HUES64 (cell line): ENCODE measurements at regions not wholly inside any gene's neighbourhood (a gene's known extent, or its start where the extent isn't known, plus 50 kb on each side); places are given as distances from the start of the nearest gene placed in this dataset.
A peak's percentile ranks its signal among the peaks of the same experiment; 100 is the strongest.

Experiments
- H3K27ac ChIP-seq: 2 replicates; pipeline ENCODE4 v1.7.0; 2013; ENCODE audit warnings: low read depth, low read length, inconsistent platforms
- H3K27me3 ChIP-seq: 2 replicates; pipeline ENCODE4 v1.6.1; 2013; ENCODE audit warnings: mild to moderate bottlenecking, low read length; ENCODE audit not compliant: insufficient read depth
- H3K36me3 ChIP-seq: 2 replicates; pipeline ENCODE4 v1.6.1; 2013; ENCODE audit warnings: mild to moderate bottlenecking, low read length; ENCODE audit not compliant: insufficient read depth
- H3K4me1 ChIP-seq: 2 replicates; pipeline ENCODE4 v1.6.1; 2013; ENCODE audit warnings: mild to moderate bottlenecking, low read length, moderate library complexity; ENCODE audit not compliant: insufficient read depth
- H3K4me3 ChIP-seq: 2 replicates; pipeline ENCODE4 v1.5.1; 2013; ENCODE audit warnings: mild to moderate bottlenecking, low read length, moderate library complexity
- H3K9ac ChIP-seq: 2 replicates; pipeline ENCODE4 v1.6.1; 2013; ENCODE audit warnings: mild to moderate bottlenecking, low read depth, low read length
- H3K9me3 ChIP-seq: 2 replicates; pipeline ENCODE4 v1.6.1; 2013; ENCODE audit warnings: low read depth, low read length; ENCODE audit not compliant: insufficient read depth
- WGBS: fragments of 150-250, 120-280 bp; methylation state at CpG from one replicate; pipeline ENCODE4 v1.1.7; 2013; ENCODE audit warnings: missing lambda C conversion rate; 5-methylcytosine and 5-hydroxymethylcytosine counted together

- peak overlapping the region; percentile 81 for H3K4me3 ChIP-seq
- WGBS: 7% methylated on average over 10 of the region's 11 CpGs
- no peaks in the 10 kb centered on the region for H3K27me3 ChIP-seq
- no peaks in the 10 kb centered on the region for H3K36me3 ChIP-seq
- H3K27ac ChIP-seq: peak overlapping the region; percentile 80
- peak overlapping the region; percentile 89 for H3K9ac ChIP-seq
- no peaks in the 10 kb centered on the region for H3K9me3 ChIP-seq
- peaks cover 41% of the 10 kb centered on the region for H3K4me1 ChIP-seq
Observed at GRCh38 chr1:39102537-39103327, 76.6 kb downstream of the NDUFS5 start.

- peaks cover 44% of the 10 kb centered on the region for H3K4me1 ChIP-seq
- peak overlapping the region; percentile 80 for H3K27ac ChIP-seq
- no peaks in the 10 kb centered on the region for H3K27me3 ChIP-seq
- no peaks in the 10 kb centered on the region for H3K9me3 ChIP-seq
- 40% methylated on average over 6 of the region's 6 CpGs for WGBS
- H3K36me3 ChIP-seq: no peaks in the 10 kb centered on the region
- H3K4me3 ChIP-seq: peak overlapping the region; percentile 81
- H3K9ac ChIP-seq: peak overlapping the region; percentile 89
Observed at GRCh38 chr1:39103328-39104157, 77.4 kb downstream of the NDUFS5 start.

GRCh38 chr1:39104158-39105060 is 78.3 kb downstream of the NDUFS5 start:
- peak overlapping the region; percentile 89 for H3K9ac ChIP-seq
- H3K27me3 ChIP-seq: no peaks in the 10 kb centered on the region
- WGBS: 17% methylated on average over 25 of the region's 25 CpGs
- H3K36me3 ChIP-seq: no peaks in the 10 kb centered on the region
- peak overlapping the region; percentile 81 for H3K4me3 ChIP-seq
- no peaks in the 10 kb centered on the region for H3K9me3 ChIP-seq
- H3K4me1 ChIP-seq: peaks cover 50% of the 10 kb centered on the region
- peak overlapping the region; percentile 80 for H3K27ac ChIP-seq

- peaks cover 50% of the 10 kb centered on the region for H3K4me1 ChIP-seq
- peak overlapping the region; percentile 89 for H3K9ac ChIP-seq
- H3K27ac ChIP-seq: peak overlapping the region; percentile 69
- H3K9me3 ChIP-seq: no peaks in the 10 kb centered on the region
- under 1% methylated on average over 116 of the region's 116 CpGs for WGBS
- H3K36me3 ChIP-seq: no peaks in the 10 kb centered on the region
- peak overlapping the region; percentile 81 for H3K4me3 ChIP-seq
- no peaks in the 10 kb centered on the region for H3K27me3 ChIP-seq
Observed at GRCh38 chr1:39105061-39105840, 79.1 kb downstream of the NDUFS5 start.

- peak overlapping the region; percentile 89 for H3K9ac ChIP-seq
- WGBS: under 1% methylated on average over 34 of the region's 39 CpGs
- no peaks in the 10 kb centered on the region for H3K36me3 ChIP-seq
- peak overlapping the region; percentile 81 for H3K4me3 ChIP-seq
- no peaks in the 10 kb centered on the region for H3K27me3 ChIP-seq
- peaks cover 57% of the 10 kb centered on the region for H3K4me1 ChIP-seq
- H3K27ac ChIP-seq: peak overlapping the region; percentile 69
- H3K9me3 ChIP-seq: no peaks in the 10 kb centered on the region
Observed at GRCh38 chr1:39105841-39106765, 80.0 kb downstream of the NDUFS5 start.

GRCh38 chr1:39106801-39107327 is 80.7 kb downstream of the NDUFS5 start:
- 7% methylated on average over 4 of the region's 4 CpGs for WGBS
- peak overlapping the region; percentile 89 for H3K9ac ChIP-seq
- H3K27ac ChIP-seq: peak overlapping the region; percentile 69
- H3K27me3 ChIP-seq: no peaks in the 10 kb centered on the region
- H3K4me1 ChIP-seq: peaks cover 57% of the 10 kb centered on the region
- H3K9me3 ChIP-seq: no peaks in the 10 kb centered on the region
- H3K36me3 ChIP-seq: no peaks in the 10 kb centered on the region
- peak overlapping the region; percentile 81 for H3K4me3 ChIP-seq

- Histone ChIP-seq H3K4me3 (peak overlapping the region; percentile 81), H3K4me1 (peaks cover 53% of the 10 kb centered on the region), H3K27me3 (no peaks in the 10 kb centered on the region), H3K9ac (peak overlapping the region; percentile 89), H3K36me3 (peaks cover under 1% of the 10 kb centered on the region; the same call in 1 of the 2 replicates), H3K9me3 (no peaks in the 10 kb centered on the region), H3K27ac (peak overlapping the region; percentile 69)
- WGBS: 5% methylated on average over 8 of the region's 8 CpGs
Observed at GRCh38 chr1:39107341-39108290, 81.5 kb downstream of the NDUFS5 start.

GRCh38 chr1:39109644-39110043 is 83.5 kb downstream of the NDUFS5 start:
- Histone ChIP-seq H3K4me1 (peaks cover 38% of the 10 kb centered on the region), H3K27me3 (no peaks in the 10 kb centered on the region)
- no CpG with 5 or more reads among the region's 2 CpGs for WGBS

More at GRCh38 chr1:39109644-39110043, 83.5 kb downstream of the NDUFS5 start:
- no peak overlapping the region for H3K27ac ChIP-seq
- H3K4me3 ChIP-seq: no peak overlapping the region
- H3K9ac ChIP-seq: no peak overlapping the region
- H3K9me3 ChIP-seq: no peaks in the 10 kb centered on the region
- H3K36me3 ChIP-seq: peaks cover 8% of the 10 kb centered on the region
